ENCODE measurements at regions not wholly inside any gene's neighbourhood (a gene's known extent, or its start where the extent isn't known, plus 50 kb on each side); places are given as distances from the start of the nearest gene placed in this dataset.

DNA sequence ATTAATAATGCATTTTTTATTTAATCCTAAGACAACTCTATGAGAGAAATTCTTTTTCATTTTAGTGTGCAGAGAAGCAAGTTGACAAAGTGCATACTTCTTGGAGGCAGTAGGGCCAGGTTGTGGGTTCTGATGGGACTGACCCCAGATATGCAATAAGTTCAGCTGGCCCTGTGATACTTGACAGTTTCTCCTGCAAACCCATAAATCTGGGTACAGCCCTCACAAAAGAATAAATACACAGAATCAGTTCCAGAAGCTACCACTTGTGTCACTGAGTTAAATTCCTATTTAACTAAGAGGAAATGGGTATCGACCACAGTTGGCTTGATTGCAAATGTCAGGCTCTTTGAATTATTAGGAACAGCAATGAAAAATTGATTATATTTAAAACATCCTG is 598.5 kb upstream of the API5 start:
- TF ChIP-seq TCF7L2 (IDR thresholded peaks at IDR 0.05; ENCODE audit: low read depth, low read length) (no peak), CTCF (IDR thresholded peaks at IDR 0.05) (no peak), SIN3A (IDR thresholded peaks at IDR 0.05; ENCODE audit: borderline replicate concordance, insufficient read depth, low read depth, low read length) (no peak), POLR2AphosphoS5 (IDR thresholded peaks at IDR 0.05; ENCODE audit: low read depth, low read length) (no peak)
- TF ChIP-seq, protein P1, sequence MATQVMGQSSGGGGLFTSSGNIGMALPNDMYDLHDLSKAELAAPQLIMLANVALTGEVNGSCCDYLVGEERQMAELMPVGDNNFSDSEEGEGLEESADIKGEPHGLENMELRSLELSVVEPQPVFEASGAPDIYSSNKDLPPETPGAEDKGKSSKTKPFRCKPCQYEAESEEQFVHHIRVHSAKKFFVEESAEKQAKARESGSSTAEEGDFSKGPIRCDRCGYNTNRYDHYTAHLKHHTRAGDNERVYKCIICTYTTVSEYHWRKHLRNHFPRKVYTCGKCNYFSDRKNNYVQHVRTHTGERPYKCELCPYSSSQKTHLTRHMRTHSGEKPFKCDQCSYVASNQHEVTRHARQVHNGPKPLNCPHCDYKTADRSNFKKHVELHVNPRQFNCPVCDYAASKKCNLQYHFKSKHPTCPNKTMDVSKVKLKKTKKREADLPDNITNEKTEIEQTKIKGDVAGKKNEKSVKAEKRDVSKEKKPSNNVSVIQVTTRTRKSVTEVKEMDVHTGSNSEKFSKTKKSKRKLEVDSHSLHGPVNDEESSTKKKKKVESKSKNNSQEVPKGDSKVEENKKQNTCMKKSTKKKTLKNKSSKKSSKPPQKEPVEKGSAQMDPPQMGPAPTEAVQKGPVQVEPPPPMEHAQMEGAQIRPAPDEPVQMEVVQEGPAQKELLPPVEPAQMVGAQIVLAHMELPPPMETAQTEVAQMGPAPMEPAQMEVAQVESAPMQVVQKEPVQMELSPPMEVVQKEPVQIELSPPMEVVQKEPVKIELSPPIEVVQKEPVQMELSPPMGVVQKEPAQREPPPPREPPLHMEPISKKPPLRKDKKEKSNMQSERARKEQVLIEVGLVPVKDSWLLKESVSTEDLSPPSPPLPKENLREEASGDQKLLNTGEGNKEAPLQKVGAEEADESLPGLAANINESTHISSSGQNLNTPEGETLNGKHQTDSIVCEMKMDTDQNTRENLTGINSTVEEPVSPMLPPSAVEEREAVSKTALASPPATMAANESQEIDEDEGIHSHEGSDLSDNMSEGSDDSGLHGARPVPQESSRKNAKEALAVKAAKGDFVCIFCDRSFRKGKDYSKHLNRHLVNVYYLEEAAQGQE (IDR thresholded peaks at IDR 0.05; ENCODE audit: insufficient read depth in 1 of 2, low read depth in 2 of 2, low read length in 1 of 2) = no peak

All from Panc1 (cell line).